HG03558 (cell line): ENCODE measurements at regions not wholly inside any gene's neighbourhood (a gene's known extent, or its start where the extent isn't known, plus 50 kb on each side); places are given as distances from the start of the nearest gene placed in this dataset.
"Not testable (repeated sequence)": the region's sequence is repeated elsewhere in the genome, so short reads cannot be mapped to it uniquely, and the experiment has no call there.

Experiments
- ATAC-seq: cut with Tn5 transposase; IDR thresholded peaks from one replicate; pipeline ENCODE4 v1.9.1; 2021; ENCODE audit warnings: moderate number of reproducible peaks; ENCODE audit not compliant: unreplicated experiment; ENCODE audit errors: extremely low read depth

DNA sequence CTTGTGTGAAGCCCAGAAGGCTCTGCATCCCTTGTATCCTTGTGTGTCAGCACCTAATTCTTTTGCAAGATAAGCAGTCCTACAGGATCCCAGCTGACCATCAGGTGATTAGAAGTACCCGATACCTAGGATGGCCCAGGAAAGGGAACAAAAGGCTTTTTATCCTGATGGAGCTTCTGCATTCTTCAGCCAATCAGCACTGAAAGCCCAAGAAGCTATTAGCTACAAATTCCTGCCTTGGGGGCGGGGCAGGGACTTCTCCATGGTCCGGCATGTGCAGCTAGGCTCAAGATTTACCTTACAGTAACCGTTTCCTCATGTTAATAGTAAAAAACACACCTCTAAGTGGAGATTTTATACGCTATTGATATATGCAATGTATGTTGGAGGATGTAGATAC, 264.6 kb upstream of the THUMPD2 start:
- ATAC-seq: no peak

- no peak for ATAC-seq
Measured at GRCh38 chr2:40043191-40043590, 264.1 kb upstream of the THUMPD2 start.

- ATAC-seq: no peak
Measured at GRCh38 chr2:40041422-40042382, 262.6 kb upstream of the THUMPD2 start.

GRCh38 chr2:40039549-40039948, 260.5 kb upstream of the THUMPD2 start:
- ATAC-seq: no peak

GRCh38 chr2:40038646-40039045, 259.6 kb upstream of the THUMPD2 start:
- no peak for ATAC-seq

GRCh38 chr2:40037303-40037702, 258.2 kb upstream of the THUMPD2 start:
- no peak for ATAC-seq

- ATAC-seq: no peak
Measured at GRCh38 chr2:40036241-40036640, 257.2 kb upstream of the THUMPD2 start.

GRCh38 chr2:40034801-40035200, 255.7 kb upstream of the THUMPD2 start:
- no peak for ATAC-seq

DNA sequence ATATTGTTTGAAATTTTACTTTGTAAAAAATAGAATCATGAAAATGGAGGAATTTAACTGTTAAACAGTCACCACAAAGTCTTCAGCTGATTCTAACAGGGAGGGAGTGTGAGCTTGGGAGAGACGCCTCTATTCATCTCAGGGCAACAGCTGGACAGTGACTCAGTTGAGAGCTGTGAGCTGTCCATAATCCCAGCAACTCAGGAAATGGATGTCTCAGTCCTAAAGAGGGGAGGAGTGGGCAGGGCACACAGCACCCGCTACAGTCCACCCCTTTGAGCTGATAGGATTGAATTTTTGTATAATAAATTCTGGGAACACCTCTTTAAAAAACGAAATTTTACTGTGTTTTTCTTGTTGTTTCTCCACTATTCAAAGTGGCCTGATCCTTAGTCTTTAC, 255.1 kb upstream of the THUMPD2 start:
- no peak for ATAC-seq

DNA sequence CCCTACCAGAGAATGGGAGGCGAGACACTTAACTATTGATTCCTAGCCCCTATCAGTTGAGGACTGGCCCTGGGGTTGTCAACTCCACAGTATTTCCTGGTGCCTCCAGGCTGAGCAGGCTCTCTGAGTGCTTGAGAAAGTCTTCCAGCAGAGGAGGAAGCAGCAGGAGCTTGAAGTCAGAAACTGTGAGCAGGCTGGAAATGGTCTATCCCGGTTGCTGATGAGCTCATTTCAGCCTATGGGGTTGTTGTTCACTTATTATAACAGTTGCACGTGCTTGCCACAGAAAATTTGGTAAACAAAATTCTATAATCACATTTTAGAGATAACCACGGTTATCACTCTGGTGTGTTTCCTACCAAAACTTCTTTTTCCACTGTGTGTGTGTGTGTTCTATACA, 254.7 kb upstream of the THUMPD2 start:
- no peak for ATAC-seq

- no peak for ATAC-seq
Measured at GRCh38 chr2:40032650-40033319, 253.7 kb upstream of the THUMPD2 start.

DNA sequence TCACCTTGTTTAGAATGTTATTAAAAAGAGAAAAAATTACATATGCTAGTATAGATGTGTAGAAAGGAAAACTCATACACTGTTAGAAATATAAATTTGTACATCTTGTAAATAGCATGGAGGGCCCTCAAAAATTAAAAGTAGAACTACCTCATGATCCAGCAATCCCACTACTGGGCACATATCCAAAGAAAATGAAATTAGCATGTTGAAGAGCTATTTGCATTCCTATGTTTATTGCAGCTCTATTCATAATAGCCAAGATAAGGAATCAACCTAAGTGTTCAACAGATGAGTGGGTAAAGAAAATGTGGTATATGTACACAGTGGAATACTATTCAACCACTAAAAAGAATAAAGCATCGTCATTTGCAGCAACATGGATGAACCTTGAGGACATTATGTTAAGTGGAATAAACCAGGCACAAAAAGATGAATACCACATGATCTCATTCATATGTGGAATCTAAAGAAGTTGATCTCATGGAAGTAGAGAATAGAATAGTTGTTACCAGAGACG, 251.5 kb upstream of the THUMPD2 start:
- ATAC-seq: no peak

- peak; percentile 71 for ATAC-seq
Measured at GRCh38 chr2:40028792-40029488, 249.9 kb upstream of the THUMPD2 start.

DNA sequence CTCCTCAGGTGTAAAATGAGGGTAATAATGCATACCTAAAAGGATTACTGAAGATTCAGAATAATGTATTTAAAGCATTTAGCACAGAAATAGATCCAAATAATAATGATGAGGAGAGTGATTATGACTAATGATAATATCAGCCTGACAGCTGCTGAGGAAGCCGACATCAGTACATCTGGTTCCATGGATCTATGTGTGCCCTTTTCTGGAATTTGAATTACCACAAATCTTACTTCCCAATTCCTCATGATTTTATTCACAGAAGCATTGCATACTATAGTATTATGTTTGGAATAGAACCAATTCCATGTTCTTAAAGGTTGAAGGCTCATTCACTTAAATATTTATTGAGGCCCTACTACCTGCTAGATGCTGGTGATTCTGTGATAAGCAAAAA, 248.9 kb upstream of the THUMPD2 start:
- ATAC-seq: no peak

GRCh38 chr2:40025276-40025675, 246.2 kb upstream of the THUMPD2 start:
- not testable (repeated sequence) for ATAC-seq

DNA sequence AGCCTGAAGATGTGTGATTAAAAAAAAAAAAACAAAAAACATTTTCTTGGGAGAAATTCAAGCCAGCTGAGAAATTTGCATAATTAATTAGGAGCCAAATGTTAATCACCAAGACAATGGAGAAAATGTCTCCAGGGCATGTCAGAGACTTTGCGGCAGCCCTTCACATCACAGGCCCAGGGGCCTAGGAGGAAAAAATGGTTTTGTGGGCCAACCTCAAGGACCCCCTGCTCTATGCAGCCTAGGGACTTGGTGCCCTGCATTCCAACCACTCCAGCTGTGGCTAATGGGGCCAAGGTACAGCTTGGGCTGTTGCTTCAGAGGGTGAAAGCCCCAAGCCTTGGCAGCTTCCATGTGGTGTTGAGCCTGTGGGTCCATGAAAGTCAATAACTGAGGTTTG, 241.9 kb upstream of the THUMPD2 start:
- no peak for ATAC-seq

GRCh38 chr2:40016151-40016885, 237.3 kb upstream of the THUMPD2 start:
- ATAC-seq: no peak

DNA sequence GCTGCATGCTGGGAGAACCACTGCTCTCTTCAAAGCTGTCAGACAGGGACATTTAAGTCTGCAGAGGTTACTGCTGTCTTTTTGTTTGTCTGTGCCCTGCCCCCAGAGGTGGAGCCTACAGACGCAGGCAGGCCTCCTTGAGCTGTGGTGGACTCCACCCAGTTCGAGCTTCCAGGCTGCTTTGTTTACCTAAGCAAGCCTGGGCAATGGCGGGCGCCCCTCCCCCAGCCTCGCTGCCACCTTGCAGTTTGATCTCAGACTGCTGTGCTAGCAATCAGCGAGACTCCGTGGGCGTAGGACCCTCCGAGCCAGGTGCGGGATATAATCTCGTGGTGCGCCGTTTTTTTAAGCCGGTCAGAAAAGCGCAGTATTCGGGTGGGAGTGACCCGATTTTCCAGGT, 234.9 kb upstream of the THUMPD2 start:
- ATAC-seq: not testable (repeated sequence)

GRCh38 chr2:40004336-40004735, 225.3 kb upstream of the THUMPD2 start:
- ATAC-seq: no peak

- ATAC-seq: no peak
Measured at GRCh38 chr2:40002339-40002738, 223.3 kb upstream of the THUMPD2 start.
